Liver (tissue), 8 donors: ENCODE measurements at regions not wholly inside any gene's neighbourhood (a gene's known extent, or its start where the extent isn't known, plus 50 kb on each side); places are given as distances from the start of the nearest gene placed in this dataset.

ENCODE experiments used
- DNase-seq: peaks from one replicate; pipeline ENCODE4 v3.0.0-alpha.2; 2017; ENCODE audit warnings: low spot score
- H3K27ac ChIP-seq, 2 donors: one replicate each; pipeline ENCODE4 v1.7.0; 2013; ENCODE audit warnings: inconsistent platforms in 2 of 2, low read length in 2 of 2, control low read depth in 1 of 2, low read depth in 1 of 2, mild to moderate bottlenecking in 1 of 2
- H3K27me3 ChIP-seq, 4 donors: one replicate each; pipeline versions ENCODE4 v1.6.1 to v1.7.0; 2013; ENCODE audit warnings: low read length in 3 of 4, inconsistent platforms in 1 of 4, mild to moderate bottlenecking in 1 of 4, moderate library complexity in 1 of 4; ENCODE audit not compliant: control insufficient read depth in 4 of 4, insufficient read depth in 4 of 4
- H3K36me3 ChIP-seq, 4 donors: one replicate each; pipeline versions ENCODE4 v1.6.1 to v1.7.0; 2013; ENCODE audit warnings: low read length in 3 of 4, mild to moderate bottlenecking in 3 of 4, low read depth in 1 of 4, moderate library complexity in 1 of 4; ENCODE audit not compliant: control insufficient read depth in 4 of 4, insufficient read depth in 3 of 4
- H3K4me1 ChIP-seq, 4 donors: one replicate each; pipeline versions ENCODE4 v1.6.1 to v1.7.0; 2013; ENCODE audit warnings: low read length in 3 of 4, mild to moderate bottlenecking in 3 of 4, moderate library complexity in 1 of 4; ENCODE audit not compliant: control insufficient read depth in 4 of 4, insufficient read depth in 4 of 4
- H3K4me3 ChIP-seq, 3 donors: one replicate each; pipeline versions ENCODE4 v1.6.1 to v1.7.0; 2013; ENCODE audit warnings: low read length in 3 of 3, control low read depth in 1 of 3, low read depth in 1 of 3, mild to moderate bottlenecking in 1 of 3
- H3K9ac ChIP-seq, 2 donors: one replicate each; pipeline ENCODE4 v1.7.0; 2013; ENCODE audit warnings: low read length in 2 of 2, mild to moderate bottlenecking in 2 of 2, moderate library complexity in 2 of 2, control low read depth in 1 of 2, low read depth in 1 of 2
- H3K9me3 ChIP-seq, 4 donors: one replicate each; pipeline versions ENCODE4 v1.6.1 to v1.7.0; 2013; ENCODE audit warnings: low read length in 3 of 4; ENCODE audit not compliant: control insufficient read depth in 4 of 4
- CTCF ChIP-seq: fragments of 150-350 bp; IDR thresholded peaks from 2 replicates; pipeline ENCODE4 v1.5.1; 2017; ENCODE audit warnings: improper control_type of control experiment, low read depth, low read length; ENCODE audit not compliant: missing input control
- EGR1 ChIP-seq, 2 donors: IDR thresholded peaks; 2 replicates each; pipeline ENCODE4 v1.6.1; 2016 to 2018; ENCODE audit warnings: antibody characterized with exemption in 2 of 2, low read depth in 2 of 2
- FOXA1 ChIP-seq: IDR thresholded peaks from 2 replicates; pipeline ENCODE4 v1.6.1; 2016; ENCODE audit warnings: antibody characterized with exemption
- FOXA2 ChIP-seq: IDR thresholded peaks from 2 replicates; pipeline ENCODE4 v1.6.1; 2016; ENCODE audit warnings: antibody characterized with exemption
- GABPA ChIP-seq, 2 donors: IDR thresholded peaks in 1 of 2; conservative IDR thresholded peaks in 1 of 2; 2 replicates each; pipeline ENCODE4 v1.6.1; 2016; ENCODE audit warnings: antibody characterized with exemption in 2 of 2, mild to moderate bottlenecking in 1 of 2, moderate library complexity in 1 of 2
- HNF4A ChIP-seq, 2 donors: conservative IDR thresholded peaks; 2 replicates each; pipeline ENCODE4 v1.6.1; 2016; ENCODE audit warnings: antibody characterized with exemption in 2 of 2, mild to moderate bottlenecking in 2 of 2
- HNF4G ChIP-seq: IDR thresholded peaks from 2 replicates; pipeline ENCODE4 v1.6.1; 2016; ENCODE audit warnings: antibody characterized with exemption
- JUND ChIP-seq, 2 donors: IDR thresholded peaks; 2 replicates each; pipeline ENCODE4 v1.6.1; 2016; ENCODE audit warnings: antibody characterized with exemption in 2 of 2
- MAX ChIP-seq: IDR thresholded peaks from 2 replicates; pipeline ENCODE4 v1.6.1; 2016; ENCODE audit warnings: antibody characterized with exemption
- NR2F2 ChIP-seq: IDR thresholded peaks from 2 replicates; pipeline ENCODE4 v1.6.1; 2016; ENCODE audit warnings: antibody characterized with exemption
- RAD21 ChIP-seq, 2 donors: IDR thresholded peaks; 2 replicates each; pipeline ENCODE4 v1.6.1; 2016; ENCODE audit warnings: antibody characterized with exemption in 2 of 2, mild to moderate bottlenecking in 2 of 2
- SP1 ChIP-seq: IDR thresholded peaks from 2 replicates; pipeline ENCODE4 v1.6.1; 2018; ENCODE audit warnings: antibody characterized with exemption, mild to moderate bottlenecking
- TAF1 ChIP-seq: conservative IDR thresholded peaks from 2 replicates; pipeline ENCODE4 v1.6.1; 2016; ENCODE audit warnings: antibody characterized with exemption, mild to moderate bottlenecking
- YY1 ChIP-seq: IDR thresholded peaks from 2 replicates; pipeline ENCODE4 v1.6.1; 2016; ENCODE audit warnings: antibody characterized with exemption, mild to moderate bottlenecking
- ZBTB33 ChIP-seq: IDR thresholded peaks from 2 replicates; pipeline ENCODE4 v1.6.1; 2016; ENCODE audit warnings: antibody characterized with exemption
- WGBS: extraction: QIAGEN DNeasy Blood & Tissue Kit; methylation state at CpG from one replicate; pipeline ENCODE4 v1.1.7; 2013; 5-methylcytosine and 5-hydroxymethylcytosine counted together
- TF ChIP-seq, protein P1 (sequence below): IDR thresholded peaks from 2 replicates; pipeline ENCODE4 v1.6.1; 2016; ENCODE audit warnings: antibody characterized with exemption, mild to moderate bottlenecking
- TF ChIP-seq, protein P2 (sequence below): IDR thresholded peaks from 2 replicates; pipeline ENCODE4 v1.6.1; 2016; ENCODE audit warnings: antibody characterized with exemption
- donor health status: healthy.
- donor health status: healthy.
- donor health status: healthy.
- donor health status: healthy.
- donor health status: healthy.

GRCh38 chr9:80556631-80557030, 984.9 kb downstream of the TLE4 start:
- TF ChIP-seq TAF1 = no peak
- TF ChIP-seq, protein P1, sequence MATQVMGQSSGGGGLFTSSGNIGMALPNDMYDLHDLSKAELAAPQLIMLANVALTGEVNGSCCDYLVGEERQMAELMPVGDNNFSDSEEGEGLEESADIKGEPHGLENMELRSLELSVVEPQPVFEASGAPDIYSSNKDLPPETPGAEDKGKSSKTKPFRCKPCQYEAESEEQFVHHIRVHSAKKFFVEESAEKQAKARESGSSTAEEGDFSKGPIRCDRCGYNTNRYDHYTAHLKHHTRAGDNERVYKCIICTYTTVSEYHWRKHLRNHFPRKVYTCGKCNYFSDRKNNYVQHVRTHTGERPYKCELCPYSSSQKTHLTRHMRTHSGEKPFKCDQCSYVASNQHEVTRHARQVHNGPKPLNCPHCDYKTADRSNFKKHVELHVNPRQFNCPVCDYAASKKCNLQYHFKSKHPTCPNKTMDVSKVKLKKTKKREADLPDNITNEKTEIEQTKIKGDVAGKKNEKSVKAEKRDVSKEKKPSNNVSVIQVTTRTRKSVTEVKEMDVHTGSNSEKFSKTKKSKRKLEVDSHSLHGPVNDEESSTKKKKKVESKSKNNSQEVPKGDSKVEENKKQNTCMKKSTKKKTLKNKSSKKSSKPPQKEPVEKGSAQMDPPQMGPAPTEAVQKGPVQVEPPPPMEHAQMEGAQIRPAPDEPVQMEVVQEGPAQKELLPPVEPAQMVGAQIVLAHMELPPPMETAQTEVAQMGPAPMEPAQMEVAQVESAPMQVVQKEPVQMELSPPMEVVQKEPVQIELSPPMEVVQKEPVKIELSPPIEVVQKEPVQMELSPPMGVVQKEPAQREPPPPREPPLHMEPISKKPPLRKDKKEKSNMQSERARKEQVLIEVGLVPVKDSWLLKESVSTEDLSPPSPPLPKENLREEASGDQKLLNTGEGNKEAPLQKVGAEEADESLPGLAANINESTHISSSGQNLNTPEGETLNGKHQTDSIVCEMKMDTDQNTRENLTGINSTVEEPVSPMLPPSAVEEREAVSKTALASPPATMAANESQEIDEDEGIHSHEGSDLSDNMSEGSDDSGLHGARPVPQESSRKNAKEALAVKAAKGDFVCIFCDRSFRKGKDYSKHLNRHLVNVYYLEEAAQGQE = no peak
- TF ChIP-seq RAD21 (IDR thresholded peaks at IDR 0.05) = no peak
- TF ChIP-seq, protein P2, sequence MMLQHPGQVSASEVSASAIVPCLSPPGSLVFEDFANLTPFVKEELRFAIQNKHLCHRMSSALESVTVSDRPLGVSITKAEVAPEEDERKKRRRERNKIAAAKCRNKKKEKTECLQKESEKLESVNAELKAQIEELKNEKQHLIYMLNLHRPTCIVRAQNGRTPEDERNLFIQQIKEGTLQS = no peak
- no peak for TF ChIP-seq HNF4A (conservative IDR thresholded peaks at IDR 0.05)
- no peak for TF ChIP-seq SP1
- TF ChIP-seq FOXA1 = no peak
- TF ChIP-seq NR2F2 = no peak
- no peak for TF ChIP-seq CTCF
- TF ChIP-seq JUND (IDR thresholded peaks at IDR 0.05) = no peak
- TF ChIP-seq EGR1 (IDR thresholded peaks at IDR 0.05; ENCODE audit: low read depth in 2 of 2) = no peak

GRCh38 chr9:80555782-80556325, 984.1 kb downstream of the TLE4 start:
- Histone ChIP-seq H3K9ac (no peak overlapping the region), H3K36me3 (peaks cover 0 to 2% (median 0%) of the 10 kb centered on the region in 4 donors), H3K4me3 (no peak overlapping the region), H3K27ac (no peak overlapping the region), H3K27me3 (no peaks in the 10 kb centered on the region), H3K4me1 (no peaks in the 10 kb centered on the region), H3K9me3 (no peaks in the 10 kb centered on the region)
- DNase-seq = no peak
- 82% methylated on average over 2 of the region's 2 CpGs for WGBS
- no peak for TF ChIP-seq FOXA2
- TF ChIP-seq, protein P1 = no peak
- no peak for TF ChIP-seq TAF1
- no peak for TF ChIP-seq CTCF
- TF ChIP-seq HNF4G = no peak
- TF ChIP-seq MAX = no peak
- TF ChIP-seq JUND (IDR thresholded peaks at IDR 0.05) = no peak
- TF ChIP-seq SP1 = no peak
- TF ChIP-seq EGR1 (IDR thresholded peaks at IDR 0.05; ENCODE audit: low read depth in 2 of 2) = no peak
- no peak for TF ChIP-seq RAD21 (IDR thresholded peaks at IDR 0.05)
- TF ChIP-seq NR2F2 = no peak
- TF ChIP-seq ZBTB33 = no peak
- TF ChIP-seq FOXA1 = no peak
- no peak for TF ChIP-seq GABPA (IDR thresholded peaks at IDR 0.05 in 1 of 2, conservative IDR thresholded peaks at IDR 0.05 in 1 of 2)
- TF ChIP-seq YY1 = no peak

More at GRCh38 chr9:80556631-80557030, 984.9 kb downstream of the TLE4 start:
- Histone ChIP-seq H3K4me1 (no peaks in the 10 kb centered on the region), H3K9me3 (no peaks in the 10 kb centered on the region), H3K4me3 (no peak overlapping the region), H3K9ac (no peak overlapping the region), H3K27ac (no peak overlapping the region), H3K36me3 (peaks cover 0 to 2% (median 0%) of the 10 kb centered on the region in 4 donors), H3K27me3 (no peaks in the 10 kb centered on the region)
- DNase-seq = no peak
